H9 (cell line): ENCODE measurements at regions not wholly inside any gene's neighbourhood (a gene's known extent, or its start where the extent isn't known, plus 50 kb on each side); places are given as distances from the start of the nearest gene placed in this dataset.

Experiments
- DNase-seq: peaks from one replicate; pipeline ENCODE4 v3.0.0-alpha.2; 2017
- H2AFZ ChIP-seq: one replicate; pipeline ENCODE4 v1.6.1; 2013; ENCODE audit warnings: mild to moderate bottlenecking, low read length, control low read depth, moderate library complexity
- H2AK5ac ChIP-seq: 2 replicates; pipeline ENCODE4 v1.6.1; 2013; ENCODE audit warnings: low read length, control low read depth, mixed read lengths; ENCODE audit not compliant: insufficient read length
- H2BK120ac ChIP-seq: one replicate; pipeline ENCODE4 v1.6.1; 2013; ENCODE audit warnings: low read depth, mild to moderate bottlenecking, low read length, control low read depth, inconsistent platforms; ENCODE audit not compliant: poor library complexity, severe bottlenecking
- H2BK12ac ChIP-seq: 2 replicates; pipeline ENCODE4 v1.6.1; 2013; ENCODE audit warnings: low read length, control low read depth, mixed read lengths, low read depth; ENCODE audit not compliant: insufficient read length
- H2BK15ac ChIP-seq: 2 replicates; pipeline ENCODE4 v1.6.1; 2013; ENCODE audit warnings: low read depth, low read length, control low read depth
- H2BK20ac ChIP-seq: one replicate; pipeline ENCODE4 v1.6.1; 2013; ENCODE audit warnings: low read depth, mild to moderate bottlenecking, low read length, control low read depth, inconsistent platforms; ENCODE audit not compliant: poor library complexity, severe bottlenecking
- H2BK5ac ChIP-seq: 2 replicates; pipeline ENCODE4 v1.6.1; 2013; ENCODE audit warnings: low read length, control low read depth, mixed read lengths; ENCODE audit not compliant: insufficient read length
- H3K14ac ChIP-seq: 2 replicates; pipeline ENCODE4 v1.6.1; 2013; ENCODE audit warnings: low read length, control low read depth; ENCODE audit not compliant: insufficient read depth
- H3K18ac ChIP-seq: 2 replicates; pipeline ENCODE4 v1.6.1; 2013; ENCODE audit warnings: low read depth, mild to moderate bottlenecking, mixed read lengths, low read length, control low read depth; ENCODE audit not compliant: insufficient read length
- H3K23ac ChIP-seq: 2 replicates; pipeline ENCODE4 v1.6.1; 2013; ENCODE audit warnings: low read length, control low read depth, mixed read lengths, low read depth; ENCODE audit not compliant: insufficient read length
- H3K23me2 ChIP-seq: 2 replicates; pipeline ENCODE4 v1.6.1; 2013; ENCODE audit warnings: low read depth, mild to moderate bottlenecking, mixed read lengths, low read length, control low read depth; ENCODE audit not compliant: insufficient read length, poor library complexity, severe bottlenecking
- H3K27ac ChIP-seq: 2 replicates; pipeline ENCODE4 v1.5.1; 2013; ENCODE audit warnings: low read length, control low read depth, mixed read lengths, low read depth; ENCODE audit not compliant: insufficient read length
- H3K27me3 ChIP-seq: 2 replicates; pipeline ENCODE4 v1.6.1; 2013; ENCODE audit warnings: low read length, control low read depth, inconsistent platforms; ENCODE audit not compliant: insufficient read depth
- H3K4ac ChIP-seq: 2 replicates; pipeline ENCODE4 v1.6.1; 2013; ENCODE audit warnings: low read depth, mild to moderate bottlenecking, control low read depth, inconsistent platforms, low read length, moderate library complexity
- H3K4me1 ChIP-seq: 2 replicates; pipeline ENCODE4 v1.6.1; 2013; ENCODE audit warnings: low read length, control low read depth, inconsistent platforms; ENCODE audit not compliant: insufficient read depth
- H3K4me2 ChIP-seq: 2 replicates; pipeline ENCODE4 v1.6.1; 2013; ENCODE audit warnings: low read length, control low read depth, mixed read lengths; ENCODE audit not compliant: insufficient read length, insufficient read depth
- H3K56ac ChIP-seq: 2 replicates; pipeline ENCODE4 v1.6.1; 2013; ENCODE audit warnings: low read depth, mild to moderate bottlenecking, mixed read lengths, low read length, control low read depth; ENCODE audit not compliant: insufficient read length
- H3K79me1 ChIP-seq: 2 replicates; pipeline ENCODE4 v1.6.1; 2013; ENCODE audit warnings: low read depth, mild to moderate bottlenecking, moderate library complexity, low read length, control low read depth, inconsistent platforms; ENCODE audit not compliant: insufficient read depth, poor library complexity, severe bottlenecking
- H3K79me2 ChIP-seq: 2 replicates; pipeline ENCODE4 v1.6.1; 2013; ENCODE audit warnings: low read length, control low read depth, inconsistent platforms; ENCODE audit not compliant: insufficient read depth
- H3K9ac ChIP-seq: 2 replicates; pipeline ENCODE4 v1.6.1; 2013; ENCODE audit warnings: low read length, control low read depth, mixed read lengths; ENCODE audit not compliant: insufficient read length; ENCODE audit errors: extremely low read depth
- H3K9me3 ChIP-seq: one replicate; pipeline ENCODE4 v1.6.1; 2013; ENCODE audit warnings: low read depth, low read length, inconsistent platforms; ENCODE audit not compliant: control insufficient read depth
- H3T11ph ChIP-seq: one replicate; pipeline ENCODE4 v1.6.1; 2013; ENCODE audit warnings: mild to moderate bottlenecking, low read length, control low read depth, inconsistent platforms
- H4K20me1 ChIP-seq: one replicate; pipeline ENCODE4 v1.6.1; 2013; ENCODE audit not compliant: control insufficient read depth, insufficient read length, insufficient read depth
- H4K5ac ChIP-seq: 2 replicates; pipeline ENCODE4 v1.6.1; 2013; ENCODE audit warnings: low read depth, mild to moderate bottlenecking, mixed read lengths, low read length, control low read depth; ENCODE audit not compliant: insufficient read length
- H4K8ac ChIP-seq: replicated peaks from 2 replicates; pipeline ENCODE4 v1.6.1; 2013; ENCODE audit warnings: low read length, control low read depth, mixed read lengths, low read depth; ENCODE audit not compliant: insufficient read length
- H4K91ac ChIP-seq: 2 replicates; pipeline ENCODE4 v1.6.1; 2013; ENCODE audit warnings: low read depth, mild to moderate bottlenecking, moderate library complexity, mixed read lengths, low read length, control low read depth; ENCODE audit not compliant: insufficient read length
- H3K27ac Mint-ChIP-seq, 3 experiments: 2 replicates in 2 of 3; 3 replicates in 1 of 3; pipeline ENCODE4 v1.8.0; 2020 to 2021; ENCODE audit warnings: mixed read lengths in 3 of 3, mild to moderate bottlenecking in 1 of 3, moderate library complexity in 1 of 3
- H3K27me3 Mint-ChIP-seq: 2 replicates; pipeline ENCODE4 v1.8.0; 2021; ENCODE audit warnings: low read depth, mild to moderate bottlenecking, moderate library complexity, mixed read lengths
- H3K36me3 Mint-ChIP-seq, 3 experiments: 2 replicates in 2 of 3; 3 replicates in 1 of 3; pipeline ENCODE4 v1.8.0; 2020 to 2021; ENCODE audit warnings: low read depth in 3 of 3, mixed read lengths in 3 of 3; ENCODE audit not compliant: insufficient read depth in 1 of 3
- H3K4me1 Mint-ChIP-seq, 2 experiments: 2 replicates each; pipeline ENCODE4 v1.8.0; 2020; ENCODE audit warnings: mixed read lengths in 2 of 2
- H3K4me3 Mint-ChIP-seq, 2 experiments: 2 replicates in 1 of 2; 3 replicates in 1 of 2; pipeline ENCODE4 v1.8.0; 2020 to 2021; ENCODE audit warnings: mild to moderate bottlenecking in 2 of 2, mixed read lengths in 2 of 2, moderate library complexity in 1 of 2
- H3K9me3 Mint-ChIP-seq, 2 experiments: 2 replicates in 1 of 2; 3 replicates in 1 of 2; pipeline ENCODE4 v1.8.0; 2020; ENCODE audit warnings: mild to moderate bottlenecking in 2 of 2, mixed read lengths in 2 of 2, moderate library complexity in 1 of 2
- CTCF ChIP-seq: fragments of 200-600 bp; sonication (generic); conservative IDR thresholded peaks from 3 replicates; pipeline ENCODE4 v1.8.0; 2021; ENCODE audit warnings: antibody characterized with exemption, mild to moderate bottlenecking
- WGBS: extraction: QIAGEN DNeasy Blood & Tissue Kit; methylation state at CpG from one replicate; pipeline ENCODE4 v1.1.7; 2013; ENCODE audit warnings: missing lambda C conversion rate, low lambda C conversion rate, mixed read lengths; ENCODE audit not compliant: insufficient read length; ENCODE audit errors: extremely low coverage; 5-methylcytosine and 5-hydroxymethylcytosine counted together

- Histone ChIP-seq H3T11ph (no peak overlapping the region), H3K27me3 (no peaks in the 10 kb centered on the region), H2BK15ac (no peak overlapping the region), H2BK5ac (no peak overlapping the region), H4K20me1 (no peaks in the 10 kb centered on the region), H2BK20ac (no peak overlapping the region), H3K18ac (no peak overlapping the region), H4K91ac (no peak overlapping the region), H3K23me2 (no peaks in the 10 kb centered on the region), H3K56ac (no peak overlapping the region), H2BK120ac (no peak overlapping the region), H3K9ac (no peak overlapping the region), H3K23ac (no peak overlapping the region), H2BK12ac (no peak overlapping the region), H2AK5ac (no peak overlapping the region), H3K79me1 (no peaks in the 10 kb centered on the region), H2AFZ (no peak overlapping the region), H3K9me3 (no peaks in the 10 kb centered on the region), H3K14ac (no peak overlapping the region), H3K4me2 (no peak overlapping the region), H4K8ac (no peak overlapping the region), H3K4me1 (no peaks in the 10 kb centered on the region; the same call in 1 of the 2 replicates), H3K27ac (no peak overlapping the region), H3K4ac (no peak overlapping the region), H3K79me2 (no peaks in the 10 kb centered on the region), H4K5ac (no peak overlapping the region)
- H3K4me1 Mint-ChIP-seq: no peaks in the 10 kb centered on the region
- H3K27me3 Mint-ChIP-seq: no peaks in the 10 kb centered on the region
- WGBS: no CpG with 5 or more reads among the region's 5 CpGs
- no peak for TF ChIP-seq CTCF
- no peak overlapping the region for H3K4me3 Mint-ChIP-seq
- no peaks in the 10 kb centered on the region; a peak in 1 of 7 replicates for H3K36me3 Mint-ChIP-seq
- no peaks in the 10 kb centered on the region for H3K9me3 Mint-ChIP-seq
- DNase-seq: no peak
- no peak overlapping the region for H3K27ac Mint-ChIP-seq
Measured at GRCh38 chr11:21625982-21626381, 566.9 kb upstream of the ANO5 start.
